Esophagus muscularis mucosa (tissue), 4 donors: ENCODE measurements at regions not wholly inside any gene's neighbourhood (a gene's known extent, or its start where the extent isn't known, plus 50 kb on each side); places are given as distances from the start of the nearest gene placed in this dataset.

Experiments
- DNase-seq: peaks from one replicate; pipeline ENCODE4 v3.0.0-alpha.2; 2017; ENCODE audit errors: extremely low spot score
- H3K27ac ChIP-seq, 4 donors: fragments of 200-600 bp; sonication (generic); replicated peaks in 1 of 4; 1 replicate in 3 of 4; 2 replicates in 1 of 4; pipeline ENCODE4 v1.5.1; 2016 to 2019; ENCODE audit warnings: mild to moderate bottlenecking in 1 of 4
- H3K27me3 ChIP-seq, 4 donors: fragments of 200-600 bp; sonication (generic); one replicate each; pipeline versions ENCODE4 v1.5.1 to v1.6.0; 2016 to 2019
- H3K36me3 ChIP-seq, 4 donors: fragments of 200-600 bp; sonication (generic); one replicate each; pipeline ENCODE4 v1.5.1; 2016 to 2019
- H3K4me1 ChIP-seq, 4 donors: fragments of 200-600 bp; sonication (generic); one replicate each; pipeline ENCODE4 v1.5.1; 2016 to 2019
- H3K4me3 ChIP-seq, 4 donors: fragments of 200-600 bp; sonication (generic); 1 replicate in 2 of 4; 2 replicates in 2 of 4; pipeline ENCODE4 v1.5.1; 2016 to 2019; ENCODE audit warnings: mild to moderate bottlenecking in 4 of 4, moderate library complexity in 1 of 4
- H3K9me3 ChIP-seq, 4 donors: fragments of 200-600 bp; sonication (generic); 1 replicate in 3 of 4; 2 replicates in 1 of 4; pipeline ENCODE4 v1.5.1; 2016 to 2019
- EP300 ChIP-seq: sonication (generic); formaldehyde crosslinking; IDR thresholded peaks from one replicate; pipeline ENCODE4 v1.6.1; 2017; ENCODE audit warnings: antibody characterized with exemption
- POLR2A ChIP-seq: fragments of 450-650 bp; IDR thresholded peaks from one replicate; pipeline ENCODE4 v1.6.1; 2017; ENCODE audit warnings: antibody characterized with exemption, moderate library complexity, mild to moderate bottlenecking, low read depth
- POLR2AphosphoS5 ChIP-seq, 2 donors: sonication (generic); formaldehyde crosslinking; IDR thresholded peaks; one replicate each; pipeline ENCODE4 v1.6.1; 2017; ENCODE audit warnings: antibody characterized with exemption in 2 of 2
- WGBS: methylation state at CpG from one replicate; pipeline ENCODE4 v1.1.5; 2018; 5-methylcytosine and 5-hydroxymethylcytosine counted together
- intact Hi-C: fragments of 100-400 bp; cut with DNase I; formaldehyde crosslinking; loops from one replicate; pipeline ENCODE4 v1.15.1; 2023
- TF ChIP-seq, protein P1 (sequence below), 3 experiments: fragments of 200-600 bp in 2 of 3; fragments of 450-650 bp in 1 of 3; sonication (generic) in 2 of 3; IDR thresholded peaks; one replicate each; pipeline ENCODE4 v1.5.1; 2017 to 2019; ENCODE audit warnings: antibody characterized with exemption in 3 of 3, mild to moderate bottlenecking in 2 of 3, moderate library complexity in 1 of 3

GRCh38 chr4:123631786-123632692 lies 235.4 kb downstream of the SPRY1 start:
- Histone ChIP-seq H3K27ac (peak overlapping the region in 1 of 4 donors; percentile 46), H3K4me3 (no peak overlapping the region), H3K4me1 (peaks cover 0 to 9% (median 7%) of the 10 kb centered on the region in 4 donors), H3K36me3 (no peaks in the 10 kb centered on the region), H3K9me3 (peaks cover 0 to 11% (median 4%) of the 10 kb centered on the region in 4 donors), H3K27me3 (no peaks in the 10 kb centered on the region)
- intact Hi-C loops: no loop called here
- 55% methylated on average over 7 of the region's 7 CpGs for WGBS
- TF ChIP-seq POLR2A (no peak), EP300 (no peak), POLR2AphosphoS5 (IDR thresholded peaks at IDR 0.05) (no peak)
- TF ChIP-seq, protein P1, sequence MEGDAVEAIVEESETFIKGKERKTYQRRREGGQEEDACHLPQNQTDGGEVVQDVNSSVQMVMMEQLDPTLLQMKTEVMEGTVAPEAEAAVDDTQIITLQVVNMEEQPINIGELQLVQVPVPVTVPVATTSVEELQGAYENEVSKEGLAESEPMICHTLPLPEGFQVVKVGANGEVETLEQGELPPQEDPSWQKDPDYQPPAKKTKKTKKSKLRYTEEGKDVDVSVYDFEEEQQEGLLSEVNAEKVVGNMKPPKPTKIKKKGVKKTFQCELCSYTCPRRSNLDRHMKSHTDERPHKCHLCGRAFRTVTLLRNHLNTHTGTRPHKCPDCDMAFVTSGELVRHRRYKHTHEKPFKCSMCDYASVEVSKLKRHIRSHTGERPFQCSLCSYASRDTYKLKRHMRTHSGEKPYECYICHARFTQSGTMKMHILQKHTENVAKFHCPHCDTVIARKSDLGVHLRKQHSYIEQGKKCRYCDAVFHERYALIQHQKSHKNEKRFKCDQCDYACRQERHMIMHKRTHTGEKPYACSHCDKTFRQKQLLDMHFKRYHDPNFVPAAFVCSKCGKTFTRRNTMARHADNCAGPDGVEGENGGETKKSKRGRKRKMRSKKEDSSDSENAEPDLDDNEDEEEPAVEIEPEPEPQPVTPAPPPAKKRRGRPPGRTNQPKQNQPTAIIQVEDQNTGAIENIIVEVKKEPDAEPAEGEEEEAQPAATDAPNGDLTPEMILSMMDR (IDR thresholded peaks at IDR 0.05): no peak
- DNase-seq: no peak

DNA sequence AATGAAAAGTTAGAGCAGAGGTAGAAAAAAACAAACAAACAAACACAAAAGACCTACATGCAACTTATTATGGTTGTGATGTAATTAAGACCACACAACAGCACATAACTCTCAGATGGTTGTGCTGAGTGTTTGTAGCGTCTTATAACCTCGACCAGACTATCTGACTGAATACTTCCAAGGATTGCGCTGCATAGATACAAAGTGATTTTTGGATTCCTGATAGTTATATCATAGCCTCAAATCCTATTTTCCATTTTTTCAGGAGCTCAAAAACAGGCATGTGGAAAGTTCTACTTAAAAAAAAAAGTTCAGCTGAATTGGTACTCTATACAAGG lies 236.1 kb downstream of the SPRY1 start:
- no peaks in the 10 kb centered on the region for H3K27me3 ChIP-seq
- TF ChIP-seq POLR2A (no peak), POLR2AphosphoS5 (IDR thresholded peaks at IDR 0.05) (no peak)
- WGBS: 92% methylated on average over 3 of the region's 3 CpGs
- no peak for DNase-seq
- H3K4me1 ChIP-seq: peaks cover 0 to 9% (median 7%) of the 10 kb centered on the region in 4 donors
- H3K27ac ChIP-seq: no peak overlapping the region
- H3K36me3 ChIP-seq: no peaks in the 10 kb centered on the region
- peaks cover 0 to 13% (median 6%) of the 10 kb centered on the region in 4 donors for H3K9me3 ChIP-seq
- intact Hi-C loops: no loop called here
- H3K4me3 ChIP-seq: no peak overlapping the region

- H3K4me3 ChIP-seq: no peak overlapping the region
- no peak overlapping the region for H3K27ac ChIP-seq
- H3K27me3 ChIP-seq: no peaks in the 10 kb centered on the region
- H3K9me3 ChIP-seq: peaks cover 0 to 13% (median 6%) of the 10 kb centered on the region in 4 donors
- H3K4me1 ChIP-seq: peaks cover 0 to 12% (median 7%) of the 10 kb centered on the region in 4 donors
- 86% methylated on average over 1 of the region's 1 CpG for WGBS
- TF ChIP-seq, protein P1 (IDR thresholded peaks at IDR 0.05): no peak
- TF ChIP-seq POLR2A (no peak), POLR2AphosphoS5 (IDR thresholded peaks at IDR 0.05) (no peak), EP300 (no peak)
- no peak for DNase-seq
- intact Hi-C loops: no loop called here
- no peaks in the 10 kb centered on the region for H3K36me3 ChIP-seq
Measured at GRCh38 chr4:123638834-123639233, 242.2 kb downstream of the SPRY1 start.

DNA sequence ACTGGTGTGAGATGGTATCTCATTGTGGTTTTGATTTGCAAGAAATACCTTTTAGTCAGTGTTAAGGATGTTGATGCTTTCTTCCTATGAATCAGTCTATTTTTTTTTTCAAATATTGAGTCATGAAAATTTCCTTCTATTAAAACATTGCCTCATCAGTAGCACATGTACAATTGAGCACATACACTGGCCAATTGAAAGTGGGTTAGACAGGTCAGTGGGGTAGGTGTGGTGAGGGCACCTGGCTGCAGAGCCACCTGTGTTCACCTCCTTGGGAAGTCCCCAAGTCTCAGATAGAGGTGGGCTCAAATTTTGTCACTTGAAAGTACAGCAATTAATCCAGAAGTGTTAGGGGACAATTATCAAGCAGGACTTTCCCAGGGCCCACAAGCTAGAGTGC lies 243.7 kb downstream of the SPRY1 start:
- Histone ChIP-seq H3K36me3 (no peaks in the 10 kb centered on the region), H3K4me1 (peaks cover 0 to 25% (median 16%) of the 10 kb centered on the region in 4 donors), H3K27me3 (no peaks in the 10 kb centered on the region), H3K4me3 (no peak overlapping the region), H3K27ac (no peak overlapping the region), H3K9me3 (peaks cover 0 to 13% (median 6%) of the 10 kb centered on the region in 4 donors)
- DNase-seq: no peak
- intact Hi-C loops: no loop called here
- no peak for TF ChIP-seq POLR2AphosphoS5 (IDR thresholded peaks at IDR 0.05)
- TF ChIP-seq, protein P1 (IDR thresholded peaks at IDR 0.05): no peak
- TF ChIP-seq EP300: no peak
- TF ChIP-seq POLR2A: no peak

DNA sequence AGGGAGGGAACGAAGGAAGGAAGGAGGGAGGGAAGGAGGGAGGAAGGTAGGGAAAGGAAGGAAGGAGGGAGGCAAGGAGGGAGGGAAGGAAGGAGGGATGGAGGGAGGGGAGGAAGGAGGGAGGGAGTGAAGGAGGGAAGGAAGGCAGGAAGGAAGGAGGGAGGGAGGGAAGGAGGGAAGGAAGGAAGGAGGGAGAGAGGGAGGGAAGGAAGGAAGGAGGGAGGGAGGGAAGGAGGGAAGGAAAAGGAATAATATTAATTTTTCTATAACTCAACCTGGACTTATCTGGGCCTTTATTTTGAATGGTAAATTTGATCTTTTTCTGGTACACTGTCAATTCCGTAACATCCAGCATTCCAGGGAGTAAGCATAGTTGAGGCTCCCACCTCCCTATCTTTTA lies 244.2 kb downstream of the SPRY1 start:
- WGBS: 95% methylated on average over 2 of the region's 2 CpGs
- peaks cover 0 to 28% (median 16%) of the 10 kb centered on the region in 4 donors for H3K4me1 ChIP-seq
- no peak overlapping the region for H3K4me3 ChIP-seq
- no peak overlapping the region for H3K27ac ChIP-seq
- no peaks in the 10 kb centered on the region for H3K36me3 ChIP-seq
- H3K27me3 ChIP-seq: no peaks in the 10 kb centered on the region
- H3K9me3 ChIP-seq: peaks cover 0 to 13% (median 6%) of the 10 kb centered on the region in 4 donors
- intact Hi-C loops: no loop called here
- DNase-seq: no peak
- TF ChIP-seq POLR2A (no peak), POLR2AphosphoS5 (IDR thresholded peaks at IDR 0.05) (no peak), EP300 (no peak)
- TF ChIP-seq, protein P1 (IDR thresholded peaks at IDR 0.05): no peak
